ENCODE measurements at regions not wholly inside any gene's neighbourhood (a gene's known extent, or its start where the extent isn't known, plus 50 kb on each side); places are given as distances from the start of the nearest gene placed in this dataset.

DNA sequence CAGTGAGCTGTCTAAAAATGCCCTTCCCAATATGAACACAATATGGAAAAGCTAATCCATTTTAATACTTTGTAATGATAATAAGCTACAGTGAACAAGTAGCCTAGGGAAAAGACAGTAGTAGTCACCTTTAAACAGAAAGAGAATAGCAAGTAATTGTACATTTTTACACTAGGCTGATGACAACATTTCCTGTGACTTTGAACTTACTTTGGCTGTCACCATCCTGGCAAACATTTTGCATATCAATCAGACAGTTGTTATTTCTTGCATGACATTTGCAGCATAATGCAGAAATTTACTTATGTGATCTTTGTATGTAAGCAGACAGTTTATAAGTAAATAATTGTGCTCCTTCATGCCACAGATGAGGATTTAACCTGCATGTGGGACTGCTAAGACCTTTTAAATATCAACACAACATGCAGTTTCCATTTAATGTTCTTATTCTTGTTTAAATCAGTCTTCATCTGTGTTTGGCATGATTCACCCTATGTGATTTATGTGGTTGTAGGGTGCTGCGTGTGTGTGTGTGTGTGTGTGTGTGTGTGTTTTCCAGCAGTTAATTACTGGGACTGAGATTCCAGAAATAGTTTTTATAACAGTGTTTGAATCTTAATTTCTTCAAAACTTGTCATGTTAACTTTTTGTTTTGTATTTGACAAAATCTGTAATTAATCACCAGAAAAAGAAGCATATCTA lies 997.1 kb upstream of the ARRDC3 start:
- POLR2A ChIA-PET: no interaction called here

DNA sequence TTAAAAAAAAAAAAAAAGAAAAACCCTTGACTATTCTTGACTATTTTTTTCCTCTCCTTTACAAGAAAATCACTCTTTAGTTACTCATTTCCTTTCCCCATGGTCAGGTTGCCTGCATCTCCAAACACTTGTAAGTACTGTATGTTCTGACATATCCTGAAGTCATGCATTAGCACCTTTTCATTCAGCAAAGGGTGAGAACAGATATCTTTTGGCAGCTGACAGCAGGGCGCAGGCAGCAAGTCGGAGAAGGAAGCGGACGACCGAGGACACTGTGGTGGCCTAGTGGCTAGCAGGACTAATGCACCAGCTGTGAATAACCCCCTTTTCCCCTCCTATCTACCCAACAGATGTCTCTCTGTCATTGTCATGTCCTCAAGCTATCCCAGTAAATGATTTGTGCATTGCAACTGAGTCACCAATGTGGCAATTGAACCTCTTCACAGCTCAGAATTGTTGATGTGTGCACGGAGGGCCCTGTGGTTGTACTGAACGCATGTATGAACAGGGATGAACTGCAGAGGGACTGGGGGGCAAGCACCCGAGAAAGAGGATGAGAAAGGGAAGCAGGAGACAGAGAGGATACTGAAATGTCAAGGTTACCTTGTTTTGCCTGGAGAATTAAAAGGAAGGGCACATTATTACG lies 996.0 kb upstream of the ARRDC3 start:
- Mint-ChIP-seq H3K27me3 (no peaks in the 10 kb centered on the region), H3K9me3 (no peaks in the 10 kb centered on the region), H3K4me3 (no peak overlapping the region), H3K36me3 (ENCODE audit: low read depth) (no peaks in the 10 kb centered on the region), H3K27ac (no peak overlapping the region), H3K4me1 (ENCODE audit: low read depth) (no peaks in the 10 kb centered on the region)
- intact Hi-C loops (cut with micrococcal nuclease): no loop called here
- DNase-seq: no peak
- ChIA-PET CTCF (no interaction called here), POLR2A (interaction anchor here (0.6 kb wide), 1 partner anchor 22 kb away, joined by 3 read pairs; no protein-coding TSS in a partner anchor)
- TF ChIP-seq CTCF (IDR thresholded peaks at IDR 0.05): no peak
- ATAC-seq: no peak

More for the DNA sequence above, 997.1 kb upstream of the ARRDC3 start:
- intact Hi-C loops (cut with micrococcal nuclease): no loop called here
- H3K27me3 Mint-ChIP-seq: no peaks in the 10 kb centered on the region
- TF ChIP-seq CTCF (IDR thresholded peaks at IDR 0.05): no peak
- DNase-seq: no peak
- CTCF ChIA-PET: no interaction called here
- H3K27ac Mint-ChIP-seq: no peak overlapping the region
- H3K9me3 Mint-ChIP-seq: no peaks in the 10 kb centered on the region
- H3K4me3 Mint-ChIP-seq: no peak overlapping the region
- no peaks in the 10 kb centered on the region for H3K4me1 Mint-ChIP-seq (ENCODE audit: low read depth)
- no peak for ATAC-seq
- H3K36me3 Mint-ChIP-seq (ENCODE audit: low read depth): no peaks in the 10 kb centered on the region

- Mint-ChIP-seq H3K9me3 (no peaks in the 10 kb centered on the region), H3K27me3 (no peaks in the 10 kb centered on the region), H3K4me1 (ENCODE audit: low read depth) (no peaks in the 10 kb centered on the region), H3K27ac (no peak overlapping the region), H3K36me3 (ENCODE audit: low read depth) (no peaks in the 10 kb centered on the region), H3K4me3 (no peak overlapping the region)
- POLR2A ChIA-PET: no interaction called here
- ATAC-seq: no peak
- DNase-seq: no peak
- TF ChIP-seq CTCF (IDR thresholded peaks at IDR 0.05): no peak
- CTCF ChIA-PET: no interaction called here
- intact Hi-C loops (cut with micrococcal nuclease): no loop called here
Measured at GRCh38 chr5:92374859-92375258, 991.7 kb upstream of the ARRDC3 start.

GRCh38 chr5:92372766-92373165 lies 989.6 kb upstream of the ARRDC3 start:
- CTCF ChIA-PET: no interaction called here
- POLR2A ChIA-PET: no interaction called here
- ATAC-seq: no peak
- H3K27me3 Mint-ChIP-seq: no peaks in the 10 kb centered on the region
- peaks cover 5% of the 10 kb centered on the region for H3K9me3 Mint-ChIP-seq
- no peak for TF ChIP-seq CTCF (IDR thresholded peaks at IDR 0.05)
- no peaks in the 10 kb centered on the region for H3K4me1 Mint-ChIP-seq (ENCODE audit: low read depth)
- H3K36me3 Mint-ChIP-seq (ENCODE audit: low read depth): no peaks in the 10 kb centered on the region
- intact Hi-C loops (cut with micrococcal nuclease): no loop called here
- no peak for DNase-seq
- H3K27ac Mint-ChIP-seq: no peak overlapping the region
- no peak overlapping the region for H3K4me3 Mint-ChIP-seq

DNA sequence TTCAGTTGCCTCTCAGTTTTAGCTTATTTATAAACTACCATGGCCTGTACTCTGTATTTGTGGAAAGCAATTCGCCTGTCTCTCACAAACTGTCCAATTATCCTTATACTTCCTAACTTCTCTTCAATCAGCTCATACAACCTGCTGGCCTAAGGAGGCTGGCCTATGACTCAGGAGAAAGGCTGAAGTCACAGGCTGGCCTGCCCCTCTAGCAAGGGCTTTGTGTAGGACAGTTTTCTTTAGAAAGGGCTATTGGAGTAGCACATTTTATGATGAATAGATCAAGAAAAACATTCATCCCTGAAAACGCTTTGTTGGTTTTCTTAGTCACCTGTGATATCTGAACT lies 988.7 kb upstream of the ARRDC3 start:
- ChIA-PET CTCF (no interaction called here), POLR2A (no interaction called here)
- Mint-ChIP-seq H3K27ac (no peak overlapping the region), H3K9me3 (peaks cover 5% of the 10 kb centered on the region), H3K27me3 (no peaks in the 10 kb centered on the region), H3K36me3 (ENCODE audit: low read depth) (no peaks in the 10 kb centered on the region), H3K4me1 (ENCODE audit: low read depth) (no peaks in the 10 kb centered on the region), H3K4me3 (no peak overlapping the region)
- no peak for ATAC-seq
- no peak for TF ChIP-seq CTCF (IDR thresholded peaks at IDR 0.05)
- DNase-seq: no peak
- intact Hi-C loops (cut with micrococcal nuclease): no loop called here

Measured in activated CD8-positive, alpha-beta T cell treated with anti-CD3 and anti-CD28 coated beads for 36 hours (primary cell).